PC-9 (cell line): ENCODE measurements at regions not wholly inside any gene's neighbourhood (a gene's known extent, or its start where the extent isn't known, plus 50 kb on each side); places are given as distances from the start of the nearest gene placed in this dataset.

Experiments used
- CTCF ChIP-seq: fragments of 200-600 bp; sonication (generic); conservative IDR thresholded peaks from 2 replicates; pipeline ENCODE4 v1.6.1; 2017; ENCODE audit warnings: mixed run types, antibody characterized with exemption, mild to moderate bottlenecking, moderate library complexity
- EZH2 ChIP-seq: fragments of 200-600 bp; sonication (generic); IDR thresholded peaks from 2 replicates; pipeline ENCODE4 v1.8.0; 2017; ENCODE audit warnings: antibody characterized with exemption, low read depth

GRCh38 chr3:152060701-152061100 is 187.3 kb downstream of the SUCNR1 start:
- no peak for TF ChIP-seq CTCF
- TF ChIP-seq EZH2: no peak
